Keratinocyte (primary cell): ENCODE measurements at regions not wholly inside any gene's neighbourhood (a gene's known extent, or its start where the extent isn't known, plus 50 kb on each side); places are given as distances from the start of the nearest gene placed in this dataset.

Experiments used
- DNase-seq: peaks from one replicate; pipeline ENCODE4 v3.0.0-alpha.2; 2011; ENCODE audit warnings: low read depth, missing footprints, low spot score
- FAIRE-seq: peaks from 2 replicates; lab custom pipeline; 2011; peaks lifted over from hg19 to GRCh38; lab: Jason Lieb, UNC
- H2AFZ ChIP-seq: 2 replicates; pipeline ENCODE4 v1.6.0; 2012; ENCODE audit warnings: low read length, control low read depth, inconsistent platforms; ENCODE audit not compliant: control insufficient read depth
- H3K27ac ChIP-seq: 2 replicates; pipeline ENCODE4 v1.5.1; 2011; ENCODE audit warnings: low read length; ENCODE audit not compliant: control insufficient read depth, insufficient read depth
- H3K27me3 ChIP-seq: 3 replicates; pipeline ENCODE4 v1.6.0; 2011; ENCODE audit warnings: low read length; ENCODE audit not compliant: control insufficient read depth, insufficient read depth; ENCODE audit errors: extremely low read depth
- H3K36me3 ChIP-seq, 2 experiments: 2 replicates in 1 of 2; 3 replicates in 1 of 2; pipeline ENCODE4 v1.5.1; 2011; ENCODE audit warnings: low read length in 2 of 2, mild to moderate bottlenecking in 1 of 2; ENCODE audit not compliant: control insufficient read depth in 2 of 2, insufficient read depth in 2 of 2; ENCODE audit errors: extremely low read depth in 1 of 2
- H3K4me1 ChIP-seq: 3 replicates; pipeline ENCODE4 v1.5.1; 2011; ENCODE audit warnings: low read length; ENCODE audit not compliant: control insufficient read depth, insufficient read depth; ENCODE audit errors: extremely low read depth
- H3K4me2 ChIP-seq: 3 replicates; pipeline ENCODE4 v1.6.0; 2011; ENCODE audit warnings: low read depth, low read length; ENCODE audit not compliant: control insufficient read depth, insufficient read depth; ENCODE audit errors: extremely low read depth
- H3K4me3 ChIP-seq, 3 experiments: fragments of 200-600 bp in 1 of 3; sonication (generic) in 1 of 3; 2 replicates in 2 of 3; 3 replicates in 1 of 3; pipeline ENCODE4 v1.5.1; 2011 to 2016; ENCODE audit warnings: low read length in 3 of 3, mild to moderate bottlenecking in 3 of 3, control low read depth in 2 of 3, inconsistent platforms in 1 of 3, low read depth in 1 of 3, mixed read lengths in 1 of 3, mixed run types in 1 of 3, moderate library complexity in 1 of 3; ENCODE audit not compliant: control insufficient read depth in 2 of 3, insufficient read depth in 2 of 3; ENCODE audit errors: extremely low read depth in 1 of 3
- H3K79me2 ChIP-seq: 2 replicates; pipeline ENCODE4 v1.6.0; 2012; ENCODE audit warnings: low read length; ENCODE audit not compliant: control insufficient read depth, insufficient read depth
- H3K9ac ChIP-seq: 3 replicates; pipeline ENCODE4 v1.6.0; 2011; ENCODE audit warnings: low read length; ENCODE audit not compliant: control insufficient read depth, insufficient read depth; ENCODE audit errors: extremely low read depth
- H3K9me1 ChIP-seq: 3 replicates; pipeline ENCODE4 v1.6.0; 2011; ENCODE audit warnings: low read length; ENCODE audit not compliant: control insufficient read depth, insufficient read depth; ENCODE audit errors: extremely low read depth
- H3K9me3 ChIP-seq: 2 replicates; pipeline ENCODE4 v1.5.1; 2012; ENCODE audit warnings: low read depth, low read length; ENCODE audit not compliant: control insufficient read depth
- H4K20me1 ChIP-seq: 3 replicates; pipeline ENCODE4 v1.6.0; 2011; ENCODE audit warnings: low read length; ENCODE audit not compliant: control insufficient read depth, insufficient read depth; ENCODE audit errors: extremely low read depth
- EZH2 ChIP-seq: IDR thresholded peaks from one replicate; pipeline ENCODE4 v1.6.1; 2012; ENCODE audit warnings: inconsistent platforms, mild to moderate bottlenecking, low read length, moderate library complexity
- dilution Hi-C: fragments of 300-500 bp; cut with MboI; formaldehyde crosslinking; loops from one replicate; pipeline ENCODE4 v1.7.0; 2020; ENCODE audit warnings: low sequenced_read_pairs; ENCODE audit not compliant: extremely low pct_ligation_motif_present
- TF ChIP-seq, protein P1 (sequence below), 3 experiments: IDR thresholded peaks in 1 of 3; conservative IDR thresholded peaks in 1 of 3; optimal IDR thresholded peaks in 1 of 3; 2 replicates in 2 of 3; 3 replicates in 1 of 3; pipeline versions ENCODE3 to v1.5.1; 2011; ENCODE audit warnings: low read length in 3 of 3, mild to moderate bottlenecking in 3 of 3, moderate library complexity in 2 of 3, control low read depth in 1 of 3, inconsistent platforms in 1 of 3; ENCODE audit not compliant: insufficient read depth in 2 of 3; ENCODE audit errors: extremely low read depth in 1 of 3

DNA sequence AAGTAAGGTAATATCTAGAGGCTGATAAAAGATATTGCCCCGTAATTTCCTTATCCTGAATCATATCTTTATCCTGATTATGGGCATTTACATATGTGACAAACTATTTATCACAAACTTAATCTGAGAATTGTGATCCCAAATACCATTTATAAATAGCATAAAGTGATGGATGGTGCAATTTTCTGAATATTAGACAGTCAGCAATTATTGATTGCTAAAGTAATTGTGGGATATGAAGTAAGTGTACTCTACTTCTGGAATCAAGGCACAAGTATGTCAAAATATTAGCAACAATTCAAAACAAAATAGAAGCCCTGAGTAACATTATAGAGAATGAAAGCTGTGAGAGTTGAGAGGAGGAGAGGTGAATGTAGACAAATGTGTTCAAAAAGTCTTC lies 361.9 kb upstream of the CDH6 start:
- no peaks in the 10 kb centered on the region for H3K79me2 ChIP-seq
- H3K9me1 ChIP-seq, result no peaks in the 10 kb centered on the region
- DNase-seq, result no peak
- no peak overlapping the region for H3K27ac ChIP-seq
- H3K27me3 ChIP-seq, result no peaks in the 10 kb centered on the region
- H3K36me3 ChIP-seq, result no peaks in the 10 kb centered on the region
- H3K4me1 ChIP-seq, result no peaks in the 10 kb centered on the region
- H3K9ac ChIP-seq, result no peak overlapping the region
- dilution Hi-C loops, result no loop called here
- no peak for TF ChIP-seq EZH2
- TF ChIP-seq, protein P1, sequence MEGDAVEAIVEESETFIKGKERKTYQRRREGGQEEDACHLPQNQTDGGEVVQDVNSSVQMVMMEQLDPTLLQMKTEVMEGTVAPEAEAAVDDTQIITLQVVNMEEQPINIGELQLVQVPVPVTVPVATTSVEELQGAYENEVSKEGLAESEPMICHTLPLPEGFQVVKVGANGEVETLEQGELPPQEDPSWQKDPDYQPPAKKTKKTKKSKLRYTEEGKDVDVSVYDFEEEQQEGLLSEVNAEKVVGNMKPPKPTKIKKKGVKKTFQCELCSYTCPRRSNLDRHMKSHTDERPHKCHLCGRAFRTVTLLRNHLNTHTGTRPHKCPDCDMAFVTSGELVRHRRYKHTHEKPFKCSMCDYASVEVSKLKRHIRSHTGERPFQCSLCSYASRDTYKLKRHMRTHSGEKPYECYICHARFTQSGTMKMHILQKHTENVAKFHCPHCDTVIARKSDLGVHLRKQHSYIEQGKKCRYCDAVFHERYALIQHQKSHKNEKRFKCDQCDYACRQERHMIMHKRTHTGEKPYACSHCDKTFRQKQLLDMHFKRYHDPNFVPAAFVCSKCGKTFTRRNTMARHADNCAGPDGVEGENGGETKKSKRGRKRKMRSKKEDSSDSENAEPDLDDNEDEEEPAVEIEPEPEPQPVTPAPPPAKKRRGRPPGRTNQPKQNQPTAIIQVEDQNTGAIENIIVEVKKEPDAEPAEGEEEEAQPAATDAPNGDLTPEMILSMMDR (optimal IDR thresholded peaks at IDR 0.05 in 1 of 3, IDR thresholded peaks at IDR 0.05 in 1 of 3, conservative IDR thresholded peaks at IDR 0.05 in 1 of 3; ENCODE audit: extremely low read depth in 1 of 3, insufficient read depth in 2 of 3, low read length in 3 of 3), result no peak
- H3K4me2 ChIP-seq, result no peak overlapping the region
- no peak overlapping the region for H3K4me3 ChIP-seq
- no peak overlapping the region for H2AFZ ChIP-seq
- no peak for FAIRE-seq
- no peaks in the 10 kb centered on the region for H4K20me1 ChIP-seq
- H3K9me3 ChIP-seq, result no peaks in the 10 kb centered on the region

DNA sequence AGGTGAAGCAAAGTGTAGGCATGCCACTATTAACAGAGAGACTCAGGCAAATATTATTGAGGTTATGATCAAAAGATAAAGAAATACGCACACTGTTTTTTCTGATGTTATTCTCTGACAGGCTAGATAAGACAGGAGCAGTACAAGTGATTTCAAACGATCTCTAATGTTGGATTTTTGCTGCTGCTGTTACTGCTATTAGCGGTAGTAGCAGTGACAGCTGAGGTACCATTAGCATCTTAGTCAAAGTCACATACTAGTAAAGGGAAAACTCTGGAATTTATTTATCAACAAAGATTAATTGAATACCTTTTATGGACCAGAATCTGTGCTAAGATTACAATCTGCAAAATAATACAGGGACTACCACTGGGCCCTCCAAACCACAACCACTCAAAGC lies 362.4 kb upstream of the CDH6 start:
- dilution Hi-C loops, result no loop called here
- H3K4me2 ChIP-seq, result no peak overlapping the region
- H4K20me1 ChIP-seq, result no peaks in the 10 kb centered on the region
- no peaks in the 10 kb centered on the region for H3K9me1 ChIP-seq
- no peaks in the 10 kb centered on the region for H3K36me3 ChIP-seq
- H3K79me2 ChIP-seq, result no peaks in the 10 kb centered on the region
- H3K27ac ChIP-seq, result no peak overlapping the region
- H3K4me3 ChIP-seq, result no peak overlapping the region
- H3K9me3 ChIP-seq, result no peaks in the 10 kb centered on the region
- H3K27me3 ChIP-seq, result no peaks in the 10 kb centered on the region
- no peak overlapping the region for H2AFZ ChIP-seq
- no peak for DNase-seq
- no peaks in the 10 kb centered on the region for H3K4me1 ChIP-seq
- TF ChIP-seq, protein P1 (optimal IDR thresholded peaks at IDR 0.05 in 1 of 3, IDR thresholded peaks at IDR 0.05 in 1 of 3, conservative IDR thresholded peaks at IDR 0.05 in 1 of 3; ENCODE audit: extremely low read depth in 1 of 3, insufficient read depth in 2 of 3, low read length in 3 of 3), result no peak
- no peak for TF ChIP-seq EZH2
- no peak overlapping the region for H3K9ac ChIP-seq
- no peak for FAIRE-seq
